CD14-positive monocyte (primary cell): ENCODE measurements at regions not wholly inside any gene's neighbourhood (a gene's known extent, or its start where the extent isn't known, plus 50 kb on each side); places are given as distances from the start of the nearest gene placed in this dataset.

Experiments
- DNase-seq, 3 donors: peaks; one replicate each; pipeline ENCODE4 v3.0.0-alpha.2; 2011 to 2022
- H2AFZ ChIP-seq: 2 replicates; pipeline ENCODE4 v1.6.0; 2012; ENCODE audit warnings: mild to moderate bottlenecking, low read depth, low read length, inconsistent platforms; ENCODE audit not compliant: insufficient read depth, poor library complexity, severe bottlenecking
- H3K27ac ChIP-seq, 2 donors: 1 replicate in 1 of 2; 2 replicates in 1 of 2; pipeline ENCODE4 v1.5.1; 2012 to 2013; ENCODE audit warnings: low read length in 2 of 2, control low read depth in 1 of 2, inconsistent platforms in 1 of 2, low read depth in 1 of 2, mild to moderate bottlenecking in 1 of 2
- H3K27me3 ChIP-seq, 2 donors: one replicate each; pipeline versions ENCODE4 v1.6.0 to v1.6.1; 2011 to 2013; ENCODE audit warnings: low read length in 2 of 2; ENCODE audit not compliant: control insufficient read depth in 2 of 2, insufficient read depth in 2 of 2
- H3K36me3 ChIP-seq, 2 donors: replicated peaks in 1 of 2; 1 replicate in 1 of 2; 2 replicates in 1 of 2; pipeline versions ENCODE4 v1.5.1 to v1.6.1; 2012 to 2013; ENCODE audit warnings: low read length in 2 of 2, control low read depth in 1 of 2, inconsistent platforms in 1 of 2, mild to moderate bottlenecking in 1 of 2; ENCODE audit not compliant: insufficient read depth in 2 of 2, control insufficient read depth in 1 of 2
- H3K4me1 ChIP-seq, 2 donors: 1 replicate in 1 of 2; 2 replicates in 1 of 2; pipeline versions ENCODE4 v1.5.1 to v1.6.1; 2012 to 2013; ENCODE audit warnings: low read length in 2 of 2, control low read depth in 1 of 2, inconsistent platforms in 1 of 2, mild to moderate bottlenecking in 1 of 2, moderate library complexity in 1 of 2; ENCODE audit not compliant: insufficient read depth in 2 of 2, control insufficient read depth in 1 of 2
- H3K4me2 ChIP-seq: replicated peaks from 2 replicates; pipeline ENCODE3; 2012; ENCODE audit warnings: low read length, moderate library complexity, mild to moderate bottlenecking; ENCODE audit not compliant: poor library complexity, severe bottlenecking; ENCODE audit errors: extremely low read depth
- H3K4me3 ChIP-seq, 3 experiments: fragments of 200-600 bp in 1 of 3; sonication (generic) in 1 of 3; replicated peaks in 1 of 3; 1 replicate in 2 of 3; 2 replicates in 1 of 3; pipeline ENCODE4 v1.5.1; 2011 to 2013; ENCODE audit warnings: low read length in 3 of 3, mild to moderate bottlenecking in 3 of 3, control low read depth in 2 of 3, low read depth in 2 of 3, inconsistent platforms in 1 of 3, moderate library complexity in 1 of 3
- H3K79me2 ChIP-seq: 2 replicates; pipeline ENCODE4 v1.6.0; 2012; ENCODE audit warnings: mild to moderate bottlenecking, control low read depth, inconsistent platforms, low read length, moderate library complexity; ENCODE audit not compliant: insufficient read depth
- H3K9ac ChIP-seq: 2 replicates; pipeline ENCODE4 v1.6.0; 2017; ENCODE audit warnings: low read length, mild to moderate bottlenecking; ENCODE audit not compliant: insufficient read depth, poor library complexity, severe bottlenecking
- H3K9me3 ChIP-seq, 2 donors: replicated peaks in 1 of 2; 1 replicate in 1 of 2; 2 replicates in 1 of 2; pipeline versions ENCODE4 v1.5.1 to v1.6.1; 2012 to 2013; ENCODE audit warnings: low read length in 2 of 2, control low read depth in 1 of 2; ENCODE audit not compliant: control insufficient read depth in 1 of 2, insufficient read depth in 1 of 2
- H4K20me1 ChIP-seq: 2 replicates; pipeline ENCODE4 v1.6.0; 2012; ENCODE audit warnings: mild to moderate bottlenecking, low read length, control low read depth, moderate library complexity; ENCODE audit not compliant: insufficient read depth
- H3K27ac Mint-ChIP-seq, 7 donors: one replicate each; pipeline ENCODE4 v1.8.0; 2020; ENCODE audit warnings: mild to moderate bottlenecking in 7 of 7, mixed read lengths in 7 of 7, moderate library complexity in 6 of 7, inconsistent platforms in 2 of 7
- H3K27me3 Mint-ChIP-seq, 3 donors: one replicate each; pipeline ENCODE4 v1.8.0; 2021 to 2022; ENCODE audit warnings: low read depth in 3 of 3, mild to moderate bottlenecking in 3 of 3, mixed read lengths in 3 of 3, moderate library complexity in 3 of 3, inconsistent platforms in 1 of 3
- H3K36me3 Mint-ChIP-seq, 2 donors: one replicate each; pipeline ENCODE4 v1.8.0; 2020; ENCODE audit warnings: mixed read lengths in 2 of 2, inconsistent platforms in 1 of 2, mild to moderate bottlenecking in 1 of 2
- H3K4me1 Mint-ChIP-seq: one replicate; pipeline ENCODE4 v1.8.0; 2020; ENCODE audit warnings: mild to moderate bottlenecking, mixed read lengths
- H3K4me3 Mint-ChIP-seq, 2 donors: one replicate each; pipeline ENCODE4 v1.8.0; 2020; ENCODE audit warnings: mild to moderate bottlenecking in 2 of 2, mixed read lengths in 2 of 2, moderate library complexity in 1 of 2
- H3K9me3 Mint-ChIP-seq, 7 donors: one replicate each; pipeline ENCODE4 v1.8.0; 2020 to 2022; ENCODE audit warnings: mixed read lengths in 7 of 7, mild to moderate bottlenecking in 6 of 7, moderate library complexity in 6 of 7, inconsistent platforms in 2 of 7
- CTCF ChIP-seq: fragments of 200-600 bp; IDR thresholded peaks from one replicate; pipeline ENCODE4 v1.8.0; 2022; ENCODE audit warnings: antibody characterized with exemption, mild to moderate bottlenecking
- WGBS: methylation state at CpG from one replicate; pipeline ENCODE4 v1.1.5; 2013; ENCODE audit warnings: missing lambda C conversion rate; ENCODE audit not compliant: insufficient coverage; 5-methylcytosine and 5-hydroxymethylcytosine counted together
- intact Hi-C, 2 donors: fragments of 100-400 bp; cut with micrococcal nuclease; formaldehyde crosslinking; loops; one replicate each; pipeline versions ENCODE4 v1.15.0 to v1.15.1; 2023

DNA sequence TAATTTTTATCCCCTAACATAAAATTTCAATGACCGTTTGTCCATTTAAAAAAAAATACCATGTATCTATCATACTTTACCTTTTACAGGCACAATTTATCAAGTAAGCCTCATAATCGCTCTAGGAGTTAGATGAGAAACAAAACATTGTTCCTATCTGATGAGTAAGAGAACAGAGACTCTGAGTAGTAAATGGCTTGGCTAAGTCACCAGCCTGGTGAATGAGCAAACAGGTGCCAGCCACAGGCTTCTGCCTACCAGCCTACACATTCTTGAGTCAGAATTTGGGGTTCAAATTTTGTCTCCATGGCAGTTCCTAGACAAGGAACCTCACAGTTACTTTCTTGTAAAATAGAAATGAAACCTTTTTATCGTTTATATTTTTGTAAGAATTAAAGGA lies 235.4 kb downstream of the HGF start:
- H3K27ac Mint-ChIP-seq = no peak overlapping the region
- no peaks in the 10 kb centered on the region for H3K4me1 Mint-ChIP-seq
- no peaks in the 10 kb centered on the region for H3K27me3 Mint-ChIP-seq
- no peaks in the 10 kb centered on the region for H3K36me3 Mint-ChIP-seq
- peaks cover 0 to 3% (median 0%) of the 10 kb centered on the region in 7 donors for H3K9me3 Mint-ChIP-seq
- no peak overlapping the region for H2AFZ ChIP-seq
- H3K9ac ChIP-seq = no peak overlapping the region
- H3K27me3 ChIP-seq = no peaks in the 10 kb centered on the region
- DNase-seq = no peak
- intact Hi-C loops = no loop called here
- no peaks in the 10 kb centered on the region for H3K79me2 ChIP-seq
- H3K4me1 ChIP-seq = no peaks in the 10 kb centered on the region
- no CpG with 5 or more reads among the region's 3 CpGs for WGBS
- no peak overlapping the region for H3K4me3 ChIP-seq
- H3K36me3 ChIP-seq = no peaks in the 10 kb centered on the region
- H4K20me1 ChIP-seq = no peaks in the 10 kb centered on the region
- no peaks in the 10 kb centered on the region for H3K9me3 ChIP-seq
- no peak overlapping the region for H3K4me2 ChIP-seq
- H3K4me3 Mint-ChIP-seq = no peak overlapping the region
- H3K27ac ChIP-seq = no peak overlapping the region
- no peak for TF ChIP-seq CTCF

GRCh38 chr7:81533931-81534330 lies 235.9 kb downstream of the HGF start:
- H3K9ac ChIP-seq = no peak overlapping the region
- H3K4me3 ChIP-seq = no peak overlapping the region
- H3K27me3 ChIP-seq = no peaks in the 10 kb centered on the region
- H3K36me3 Mint-ChIP-seq = no peaks in the 10 kb centered on the region
- H3K27me3 Mint-ChIP-seq = no peaks in the 10 kb centered on the region
- no peak for DNase-seq
- no peaks in the 10 kb centered on the region for H3K36me3 ChIP-seq
- intact Hi-C loops = no loop called here
- no peaks in the 10 kb centered on the region for H3K9me3 ChIP-seq
- H3K27ac Mint-ChIP-seq = no peak overlapping the region
- no peak overlapping the region for H3K4me2 ChIP-seq
- TF ChIP-seq CTCF = no peak
- no peak overlapping the region for H3K27ac ChIP-seq
- no peaks in the 10 kb centered on the region for H3K4me1 ChIP-seq
- H3K4me1 Mint-ChIP-seq = no peaks in the 10 kb centered on the region
- H3K9me3 Mint-ChIP-seq = peaks cover 0 to 3% (median 0%) of the 10 kb centered on the region in 7 donors
- no peaks in the 10 kb centered on the region for H3K79me2 ChIP-seq
- H3K4me3 Mint-ChIP-seq = no peak overlapping the region
- H4K20me1 ChIP-seq = no peaks in the 10 kb centered on the region
- no peak overlapping the region for H2AFZ ChIP-seq
